CD8-positive, alpha-beta memory T cell (primary cell): ENCODE measurements at regions not wholly inside any gene's neighbourhood (a gene's known extent, or its start where the extent isn't known, plus 50 kb on each side); places are given as distances from the start of the nearest gene placed in this dataset.

Experiments used
- CTCF ChIA-PET: fragments of 350-600 bp; sonication (Branson Sonifier 250); formaldehyde crosslinking; loops from one replicate; lab custom pipeline; 2021; ENCODE audit warnings: antibody characterized with exemption; lab: Charles Lee
- POLR2A ChIA-PET: fragments of 350-600 bp; sonication (Branson Sonifier 250); formaldehyde crosslinking; loops from one replicate; lab custom pipeline; 2021; ENCODE audit warnings: antibody characterized with exemption; lab: Charles Lee
- DNase-seq, 5 donors: peaks; one replicate each; pipeline versions ENCODE4 v3.0.0 to v3.0.0-alpha.2; 2020 to 2022; ENCODE audit warnings: mixed read lengths in 1 of 5
- H3K27ac ChIP-seq: one replicate; pipeline ENCODE4 v1.7.0; 2013; ENCODE audit warnings: low read depth, mild to moderate bottlenecking, low read length, moderate library complexity
- H3K27me3 ChIP-seq: 2 replicates; pipeline ENCODE4 v1.7.0; 2013; ENCODE audit warnings: low read length, mild to moderate bottlenecking; ENCODE audit not compliant: insufficient read depth, poor library complexity, severe bottlenecking
- H3K36me3 ChIP-seq: 2 replicates; pipeline ENCODE4 v1.7.0; 2013; ENCODE audit warnings: mild to moderate bottlenecking, low read length, moderate library complexity; ENCODE audit not compliant: insufficient read depth
- H3K4me1 ChIP-seq: 2 replicates; pipeline ENCODE4 v1.7.0; 2013; ENCODE audit warnings: mild to moderate bottlenecking, low read length, moderate library complexity; ENCODE audit not compliant: insufficient read depth
- H3K4me3 ChIP-seq: 2 replicates; pipeline ENCODE4 v1.7.0; 2013; ENCODE audit warnings: mild to moderate bottlenecking, low read length
- H3K9me3 ChIP-seq: 2 replicates; pipeline ENCODE4 v1.7.0; 2013; ENCODE audit warnings: mild to moderate bottlenecking, low read length
- H3K27ac Mint-ChIP-seq, 8 donors: one replicate each; pipeline ENCODE4 v1.8.0; 2020 to 2021; ENCODE audit warnings: mixed read lengths in 8 of 8, mild to moderate bottlenecking in 6 of 8, inconsistent platforms in 3 of 8, moderate library complexity in 3 of 8
- H3K27me3 Mint-ChIP-seq, 2 donors: one replicate each; pipeline ENCODE4 v1.8.0; 2020 to 2021; ENCODE audit warnings: mixed read lengths in 2 of 2, mild to moderate bottlenecking in 1 of 2, moderate library complexity in 1 of 2
- H3K36me3 Mint-ChIP-seq, 3 donors: one replicate each; pipeline ENCODE4 v1.8.0; 2020 to 2021; ENCODE audit warnings: mixed read lengths in 3 of 3, inconsistent platforms in 1 of 3, mild to moderate bottlenecking in 1 of 3
- H3K4me1 Mint-ChIP-seq, 3 donors: one replicate each; pipeline ENCODE4 v1.8.0; 2020 to 2021; ENCODE audit warnings: mixed read lengths in 3 of 3, inconsistent platforms in 1 of 3, mild to moderate bottlenecking in 1 of 3
- H3K4me3 Mint-ChIP-seq, 7 donors: one replicate each; pipeline ENCODE4 v1.8.0; 2020 to 2021; ENCODE audit warnings: mixed read lengths in 7 of 7, mild to moderate bottlenecking in 6 of 7, moderate library complexity in 4 of 7, inconsistent platforms in 2 of 7
- H3K9me3 Mint-ChIP-seq, 5 donors: one replicate each; pipeline ENCODE4 v1.8.0; 2020 to 2022; ENCODE audit warnings: mixed read lengths in 5 of 5, mild to moderate bottlenecking in 3 of 5, moderate library complexity in 2 of 5, inconsistent platforms in 1 of 5

- POLR2A ChIA-PET: no interaction called here
- Mint-ChIP-seq H3K4me1 (no peaks in the 10 kb centered on the region), H3K27ac (no peak overlapping the region)
These were observed 72.0 kb downstream of the ALX1 start for GRCh38 chr12:85352016-85352415.

GRCh38 chr12:85356596-85357385, 76.8 kb downstream of the ALX1 start:
- no peak overlapping the region for H3K27ac ChIP-seq
- H3K36me3 ChIP-seq: no peaks in the 10 kb centered on the region
- CTCF ChIA-PET: no interaction called here
- Mint-ChIP-seq H3K27ac (no peak overlapping the region), H3K4me1 (no peaks in the 10 kb centered on the region), H3K36me3 (no peaks in the 10 kb centered on the region), H3K27me3 (no peaks in the 10 kb centered on the region), H3K9me3 (peaks cover 2 to 19% (median 4%) of the 10 kb centered on the region in 5 donors), H3K4me3 (no peak overlapping the region)
- no peak for DNase-seq
- H3K4me1 ChIP-seq: no peaks in the 10 kb centered on the region
- POLR2A ChIA-PET: no interaction called here
- no peaks in the 10 kb centered on the region for H3K9me3 ChIP-seq
- H3K27me3 ChIP-seq: no peaks in the 10 kb centered on the region
- no peak overlapping the region for H3K4me3 ChIP-seq

More at GRCh38 chr12:85352016-85352415, 72.0 kb downstream of the ALX1 start:
- Mint-ChIP-seq H3K9me3 (peaks cover 2 to 24% (median 5%) of the 10 kb centered on the region in 5 donors), H3K36me3 (no peaks in the 10 kb centered on the region), H3K4me3 (no peak overlapping the region), H3K27me3 (no peaks in the 10 kb centered on the region)
- no peaks in the 10 kb centered on the region for H3K27me3 ChIP-seq
- no peaks in the 10 kb centered on the region for H3K9me3 ChIP-seq
- H3K27ac ChIP-seq: no peak overlapping the region
- DNase-seq: no peak
- CTCF ChIA-PET: no interaction called here
- H3K36me3 ChIP-seq: no peaks in the 10 kb centered on the region
- H3K4me3 ChIP-seq: no peak overlapping the region
- H3K4me1 ChIP-seq: no peaks in the 10 kb centered on the region

GRCh38 chr12:85357609-85358008, 77.6 kb downstream of the ALX1 start:
- no peaks in the 10 kb centered on the region for H3K9me3 ChIP-seq
- Mint-ChIP-seq H3K36me3 (no peaks in the 10 kb centered on the region), H3K27ac (no peak overlapping the region), H3K27me3 (no peaks in the 10 kb centered on the region), H3K4me1 (no peaks in the 10 kb centered on the region), H3K4me3 (no peak overlapping the region), H3K9me3 (peaks cover 2 to 19% (median 4%) of the 10 kb centered on the region in 5 donors)
- H3K4me3 ChIP-seq: no peak overlapping the region
- H3K27me3 ChIP-seq: no peaks in the 10 kb centered on the region
- H3K4me1 ChIP-seq: no peaks in the 10 kb centered on the region
- H3K27ac ChIP-seq: no peak overlapping the region
- CTCF ChIA-PET: no interaction called here
- POLR2A ChIA-PET: no interaction called here
- H3K36me3 ChIP-seq: no peaks in the 10 kb centered on the region
- DNase-seq: no peak

GRCh38 chr12:85358715-85359114, 78.7 kb downstream of the ALX1 start:
- no peak overlapping the region for H3K27ac ChIP-seq
- peaks cover 2 to 18% (median 7%) of the 10 kb centered on the region in 5 donors for H3K9me3 Mint-ChIP-seq
- no peaks in the 10 kb centered on the region for H3K9me3 ChIP-seq
- no peaks in the 10 kb centered on the region for H3K36me3 ChIP-seq
- no peaks in the 10 kb centered on the region for H3K4me1 ChIP-seq
- no peaks in the 10 kb centered on the region for H3K36me3 Mint-ChIP-seq
- ChIA-PET POLR2A (no interaction called here), CTCF (no interaction called here)
- no peak overlapping the region for H3K4me3 Mint-ChIP-seq
- no peaks in the 10 kb centered on the region for H3K27me3 ChIP-seq
- DNase-seq: no peak
- H3K4me3 ChIP-seq: no peak overlapping the region
- no peak overlapping the region for H3K27ac Mint-ChIP-seq
- H3K27me3 Mint-ChIP-seq: no peaks in the 10 kb centered on the region
- no peaks in the 10 kb centered on the region for H3K4me1 Mint-ChIP-seq

- no peak for DNase-seq
- POLR2A ChIA-PET: no interaction called here
- Mint-ChIP-seq H3K27ac (no peak overlapping the region), H3K27me3 (no peaks in the 10 kb centered on the region), H3K4me3 (no peak overlapping the region), H3K9me3 (peaks cover 2 to 25% (median 9%) of the 10 kb centered on the region in 5 donors), H3K4me1 (no peaks in the 10 kb centered on the region), H3K36me3 (no peaks in the 10 kb centered on the region)
- no peaks in the 10 kb centered on the region for H3K36me3 ChIP-seq
- no peaks in the 10 kb centered on the region for H3K9me3 ChIP-seq
- no peaks in the 10 kb centered on the region for H3K27me3 ChIP-seq
- H3K4me1 ChIP-seq: no peaks in the 10 kb centered on the region
- CTCF ChIA-PET: no interaction called here
- no peak overlapping the region for H3K4me3 ChIP-seq
- no peak overlapping the region for H3K27ac ChIP-seq
These were observed 83.6 kb downstream of the ALX1 start for GRCh38 chr12:85363382-85364190.

DNA sequence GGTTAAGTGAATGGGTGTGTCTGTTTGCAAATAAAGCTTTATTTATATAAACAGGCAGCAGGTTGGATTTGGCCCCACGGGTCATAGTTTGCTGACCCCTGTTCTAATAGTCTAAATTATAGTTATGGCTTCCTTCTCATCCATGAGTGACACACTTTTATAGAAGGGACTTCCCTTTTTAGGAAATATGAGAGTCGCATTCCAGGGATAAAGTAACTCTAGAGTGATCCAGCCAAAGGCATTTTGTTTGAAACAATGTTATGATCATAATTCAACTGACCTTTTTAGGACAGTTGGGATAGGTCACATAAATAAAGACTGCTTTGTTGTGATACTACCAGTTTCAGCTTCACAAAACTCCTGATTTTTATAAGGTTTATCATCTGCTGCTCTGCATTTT, 87.9 kb downstream of the ALX1 start:
- DNase-seq: no peak
- no peaks in the 10 kb centered on the region for H3K4me1 ChIP-seq
- Mint-ChIP-seq H3K9me3 (peaks cover 2 to 20% (median 4%) of the 10 kb centered on the region in 5 donors), H3K27ac (no peak overlapping the region), H3K4me3 (no peak overlapping the region), H3K27me3 (no peaks in the 10 kb centered on the region), H3K4me1 (no peaks in the 10 kb centered on the region), H3K36me3 (no peaks in the 10 kb centered on the region)
- H3K4me3 ChIP-seq: no peak overlapping the region
- H3K9me3 ChIP-seq: no peaks in the 10 kb centered on the region
- no peaks in the 10 kb centered on the region for H3K36me3 ChIP-seq
- no peak overlapping the region for H3K27ac ChIP-seq
- POLR2A ChIA-PET: no interaction called here
- no peaks in the 10 kb centered on the region for H3K27me3 ChIP-seq
- CTCF ChIA-PET: no interaction called here

DNA sequence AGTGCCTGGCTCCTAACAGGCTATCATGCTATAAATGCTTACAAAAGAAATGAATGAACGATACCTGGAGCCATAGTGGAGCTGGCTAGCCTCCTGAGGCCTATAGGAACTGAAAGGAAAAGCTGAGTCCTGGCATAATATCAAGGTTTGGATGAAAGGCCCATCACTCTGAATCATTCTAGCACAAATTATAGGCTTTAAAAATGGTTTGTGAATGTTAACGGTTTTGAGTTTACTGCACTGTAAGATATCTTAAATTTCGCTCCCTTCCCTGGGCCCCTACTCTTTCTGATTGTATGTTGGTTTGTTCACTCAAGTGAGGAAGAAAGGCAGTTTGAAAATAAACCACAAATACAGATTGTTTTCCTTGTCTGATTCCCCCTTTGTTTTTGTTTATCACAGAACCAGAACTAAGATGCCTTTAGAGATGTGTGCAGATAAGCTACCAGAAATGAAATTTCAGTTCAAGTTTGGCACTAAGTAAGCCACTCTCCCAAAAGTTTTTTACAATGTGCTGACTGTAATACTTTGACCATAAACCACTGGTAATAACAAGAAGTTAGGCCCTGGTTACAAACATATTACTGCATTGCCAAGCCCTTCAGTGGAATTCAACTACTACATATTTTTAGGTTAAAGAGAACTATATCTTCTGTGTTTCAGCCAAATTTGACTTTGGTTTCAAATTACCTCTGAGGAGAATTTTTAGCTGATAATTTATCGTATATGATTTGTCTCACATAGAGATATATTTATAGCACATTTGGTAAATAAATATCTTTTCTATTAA, 89.5 kb downstream of the ALX1 start:
- no peak for DNase-seq
- Histone ChIP-seq H3K4me1 (no peaks in the 10 kb centered on the region), H3K27me3 (no peaks in the 10 kb centered on the region), H3K9me3 (no peaks in the 10 kb centered on the region), H3K27ac (no peak overlapping the region), H3K36me3 (no peaks in the 10 kb centered on the region), H3K4me3 (no peak overlapping the region)
- Mint-ChIP-seq H3K27ac (no peak overlapping the region), H3K4me1 (no peaks in the 10 kb centered on the region), H3K36me3 (no peaks in the 10 kb centered on the region), H3K9me3 (peaks cover 2 to 18% (median 3%) of the 10 kb centered on the region in 5 donors), H3K4me3 (no peak overlapping the region), H3K27me3 (no peaks in the 10 kb centered on the region)
- ChIA-PET POLR2A (no interaction called here), CTCF (no interaction called here)

GRCh38 chr12:85373045-85373444, 93.0 kb downstream of the ALX1 start:
- Histone ChIP-seq H3K27ac (no peak overlapping the region), H3K27me3 (no peaks in the 10 kb centered on the region), H3K9me3 (no peaks in the 10 kb centered on the region), H3K4me1 (no peaks in the 10 kb centered on the region), H3K4me3 (no peak overlapping the region), H3K36me3 (no peaks in the 10 kb centered on the region)
- DNase-seq: no peak
- ChIA-PET POLR2A (no interaction called here), CTCF (no interaction called here)
- H3K9me3 Mint-ChIP-seq: peaks cover 2 to 7% (median 2%) of the 10 kb centered on the region in 5 donors
- no peaks in the 10 kb centered on the region for H3K27me3 Mint-ChIP-seq
- H3K36me3 Mint-ChIP-seq: no peaks in the 10 kb centered on the region
- H3K4me1 Mint-ChIP-seq: no peaks in the 10 kb centered on the region
- H3K4me3 Mint-ChIP-seq: no peak overlapping the region
- H3K27ac Mint-ChIP-seq: no peak overlapping the region
